ENCODE measurements at regions not wholly inside any gene's neighbourhood (a gene's known extent, or its start where the extent isn't known, plus 50 kb on each side); places are given as distances from the start of the nearest gene placed in this dataset.

- Histone ChIP-seq H3K27me3 (ENCODE audit: insufficient read depth, low read length, poor library complexity, severe bottlenecking) (no peaks in the 10 kb centered on the region), H4K20me1 (ENCODE audit: insufficient read depth, low read length, poor library complexity, severe bottlenecking) (no peaks in the 10 kb centered on the region), H3K9me2 (replicated peaks; ENCODE audit: low read depth, low read length) (no peaks in the 10 kb centered on the region), H3K4me1 (ENCODE audit: insufficient read depth, low read length, poor library complexity, severe bottlenecking) (peaks cover 11% of the 10 kb centered on the region), H3K9me3 (ENCODE audit: insufficient read depth, low read depth, low read length) (no peaks in the 10 kb centered on the region), H3F3A (ENCODE audit: low read depth) (no peaks in the 10 kb centered on the region), H3K9ac (ENCODE audit: low read depth, low read length, poor library complexity, severe bottlenecking) (no peak overlapping the region), H3K79me2 (ENCODE audit: insufficient read depth, low read length) (no peaks in the 10 kb centered on the region), H3K36me3 (ENCODE audit: insufficient read depth, low read length) (no peaks in the 10 kb centered on the region), H3K4me2 (ENCODE audit: low read depth, low read length, poor library complexity, severe bottlenecking) (no peak overlapping the region), H2AFZ (ENCODE audit: low read length) (no peak overlapping the region), H3K4me3 (ENCODE audit: low read length, poor library complexity, severe bottlenecking) (no peak overlapping the region)
- TF ChIP-seq CTCF (conservative IDR thresholded peaks at IDR 0.05; ENCODE audit: low read length): no peak
- no peak for TF ChIP-seq EZH2phosphoT487 (IDR thresholded peaks at IDR 0.05; ENCODE audit: borderline replicate concordance)
Measured at GRCh38 chr10:33794460-33794859, 460.0 kb upstream of the NRP1 start.

- Histone ChIP-seq H3K9me3 (ENCODE audit: insufficient read depth, low read depth, low read length) (no peaks in the 10 kb centered on the region), H3K27me3 (ENCODE audit: insufficient read depth, low read length, poor library complexity, severe bottlenecking) (no peaks in the 10 kb centered on the region), H3K36me3 (ENCODE audit: insufficient read depth, low read length) (no peaks in the 10 kb centered on the region), H3K9ac (ENCODE audit: low read depth, low read length, poor library complexity, severe bottlenecking) (no peak overlapping the region), H3K4me1 (ENCODE audit: insufficient read depth, low read length, poor library complexity, severe bottlenecking) (peaks cover 11% of the 10 kb centered on the region), H4K20me1 (ENCODE audit: insufficient read depth, low read length, poor library complexity, severe bottlenecking) (no peaks in the 10 kb centered on the region), H3K9me2 (replicated peaks; ENCODE audit: low read depth, low read length) (no peaks in the 10 kb centered on the region), H3K79me2 (ENCODE audit: insufficient read depth, low read length) (no peaks in the 10 kb centered on the region), H2AFZ (ENCODE audit: low read length) (no peak overlapping the region), H3F3A (ENCODE audit: low read depth) (no peaks in the 10 kb centered on the region), H3K4me2 (ENCODE audit: low read depth, low read length, poor library complexity, severe bottlenecking) (no peak overlapping the region), H3K4me3 (ENCODE audit: low read length, poor library complexity, severe bottlenecking) (no peak overlapping the region)
- TF ChIP-seq EZH2phosphoT487 (IDR thresholded peaks at IDR 0.05; ENCODE audit: borderline replicate concordance) (no peak), CTCF (conservative IDR thresholded peaks at IDR 0.05; ENCODE audit: low read length) (no peak)
Measured at GRCh38 chr10:33793793-33794192, 459.3 kb upstream of the NRP1 start.

GRCh38 chr10:33791272-33791660, 456.8 kb upstream of the NRP1 start:
- Histone ChIP-seq H3K36me3 (ENCODE audit: insufficient read depth, low read length) (no peaks in the 10 kb centered on the region), H3K9me3 (ENCODE audit: insufficient read depth, low read depth, low read length) (no peaks in the 10 kb centered on the region), H2AFZ (ENCODE audit: low read length) (no peak overlapping the region), H3K4me2 (ENCODE audit: low read depth, low read length, poor library complexity, severe bottlenecking) (no peak overlapping the region), H3K9ac (ENCODE audit: low read depth, low read length, poor library complexity, severe bottlenecking) (no peak overlapping the region), H3K4me3 (ENCODE audit: low read length, poor library complexity, severe bottlenecking) (no peak overlapping the region), H3K79me2 (ENCODE audit: insufficient read depth, low read length) (no peaks in the 10 kb centered on the region), H4K20me1 (ENCODE audit: insufficient read depth, low read length, poor library complexity, severe bottlenecking) (no peaks in the 10 kb centered on the region), H3K4me1 (ENCODE audit: insufficient read depth, low read length, poor library complexity, severe bottlenecking) (peaks cover 6% of the 10 kb centered on the region), H3K9me2 (replicated peaks; ENCODE audit: low read depth, low read length) (no peaks in the 10 kb centered on the region), H3F3A (ENCODE audit: low read depth) (no peaks in the 10 kb centered on the region), H3K27me3 (ENCODE audit: insufficient read depth, low read length, poor library complexity, severe bottlenecking) (no peaks in the 10 kb centered on the region)
- TF ChIP-seq EZH2phosphoT487 (IDR thresholded peaks at IDR 0.05; ENCODE audit: borderline replicate concordance) (no peak), CTCF (conservative IDR thresholded peaks at IDR 0.05; ENCODE audit: low read length) (no peak)
